K562 (cell line): ENCODE measurements at regions not wholly inside any gene's neighbourhood (a gene's known extent, or its start where the extent isn't known, plus 50 kb on each side); places are given as distances from the start of the nearest gene placed in this dataset.

Experiments
- ATAC-seq: fragments of 200-7000 bp; cut with Tn5 transposase; 3 replicates; pipeline ENCODE4 v1.9.1; 2020; ENCODE audit warnings: moderate library complexity
- BruUV-seq: library from RNA; stranded (reverse); fragments of 400-500 nt; replicated peaks from 2 replicates; lab custom pipeline; 2021; lab: Mats Ljungman, UMichigan
- CTCF ChIA-PET: fragments of 300-600 bp; formaldehyde crosslinking; extraction: SDS; loops from one replicate; lab custom pipeline; 2021; ENCODE audit warnings: low intra/inter-chr PET ratio; lab: Yijun Ruan, JAX
- POLR2A ChIA-PET: fragments of 300-600, 350-650 bp; sonication (Branson Sonifier 250); formaldehyde crosslinking; extraction: SDS; loops from one replicate; lab custom pipeline; 2021; ENCODE audit warnings: antibody characterized with exemption, inconsistent platforms; lab: Yijun Ruan, JAX
- DNase-seq, 4 experiments: peaks; one replicate each; pipeline versions ENCODE4 v3.0.0 to v3.0.0-alpha.2; 2011 to 2018; ENCODE audit warnings: low spot score in 3 of 4, mixed read lengths in 3 of 4; ENCODE audit errors: extremely low read depth in 1 of 4
- FAIRE-seq: peaks from 2 replicates; lab custom pipeline; 2011; peaks lifted over from hg19 to GRCh38; lab: Jason Lieb, UNC
- H2AFZ ChIP-seq: 2 replicates; pipeline ENCODE4 v1.6.0; 2011; ENCODE audit warnings: low read depth, low read length, control low read depth, inconsistent platforms
- H3K27ac ChIP-seq: fragments of 200-600 bp; 3 replicates; pipeline ENCODE4 v1.8.0; 2011; ENCODE audit warnings: low read depth, mild to moderate bottlenecking, control low read depth, inconsistent platforms, low read length, moderate library complexity, mixed read lengths; ENCODE audit errors: extremely low read depth
- H3K27me3 ChIP-seq, 2 experiments: fragments of 300-600 bp in 1 of 2; 2 replicates in 1 of 2; 3 replicates in 1 of 2; pipeline versions ENCODE4 v1.6.0 to v1.8.0; 2011; ENCODE audit warnings: inconsistent platforms in 2 of 2, low read length in 2 of 2, mild to moderate bottlenecking in 1 of 2, mixed read lengths in 1 of 2, moderate library complexity in 1 of 2; ENCODE audit not compliant: control insufficient read depth in 2 of 2, insufficient read depth in 2 of 2
- H3K36me3 ChIP-seq: fragments of 300-600 bp; 3 replicates; pipeline ENCODE4 v1.8.0; 2011; ENCODE audit warnings: mild to moderate bottlenecking, low read length, inconsistent platforms; ENCODE audit not compliant: control insufficient read depth, insufficient read depth
- H3K4me1 ChIP-seq, 2 experiments: fragments of 200-600 bp in 1 of 2; replicated peaks in 1 of 2; 2 replicates in 1 of 2; 3 replicates in 1 of 2; pipeline versions ENCODE4 v1.5.1 to v1.8.0; 2011; ENCODE audit warnings: inconsistent platforms in 2 of 2, low read length in 2 of 2, mild to moderate bottlenecking in 1 of 2, mixed read lengths in 1 of 2, moderate library complexity in 1 of 2; ENCODE audit not compliant: control insufficient read depth in 2 of 2, insufficient read depth in 2 of 2
- H3K4me2 ChIP-seq: 2 replicates; pipeline ENCODE4 v1.6.1; 2011; ENCODE audit warnings: low read length, control low read depth, inconsistent platforms, mixed read lengths; ENCODE audit not compliant: insufficient read depth
- H3K4me3 ChIP-seq: fragments of 200-600 bp; sonication (generic), shearing (Covaris generic); 2 replicates; pipeline ENCODE4 v1.5.1; 2016; ENCODE audit warnings: control low read depth, inconsistent platforms
- H3K79me2 ChIP-seq: fragments of 200-600 bp; 3 replicates; pipeline ENCODE4 v1.8.0; 2011; ENCODE audit warnings: low read length, inconsistent platforms; ENCODE audit not compliant: control insufficient read depth, insufficient read depth
- H3K9ac ChIP-seq, 2 experiments: 2 replicates each; pipeline versions ENCODE4 v1.6.0 to v1.6.1; 2011; ENCODE audit warnings: low read depth in 2 of 2, low read length in 2 of 2, control low read depth in 1 of 2, inconsistent platforms in 1 of 2, mild to moderate bottlenecking in 1 of 2, mixed read lengths in 1 of 2; ENCODE audit not compliant: insufficient read depth in 1 of 2
- H3K9me1 ChIP-seq: one replicate; pipeline ENCODE4 v1.6.0; 2011; ENCODE audit warnings: inconsistent platforms, mild to moderate bottlenecking, low read length, moderate library complexity; ENCODE audit not compliant: control insufficient read depth, insufficient read depth
- H3K9me3 ChIP-seq: replicated peaks from 2 replicates; pipeline ENCODE4 v1.5.1; 2011; ENCODE audit warnings: low read depth, low read length, inconsistent platforms; ENCODE audit not compliant: control insufficient read depth, insufficient read depth
- H4K20me1 ChIP-seq: replicated peaks from 2 replicates; pipeline ENCODE4 v1.6.1; 2011; ENCODE audit warnings: low read length, inconsistent platforms, mixed read lengths; ENCODE audit not compliant: control insufficient read depth, insufficient read depth
- GATAD2A ChIP-seq: fragments of 450-650 bp; IDR thresholded peaks from 2 replicates; pipeline ENCODE4 v1.6.1; 2017
- JUND ChIP-seq, 2 experiments: IDR thresholded peaks; 2 replicates in 1 of 2; 3 replicates in 1 of 2; pipeline ENCODE4 v1.6.1; 2011; ENCODE audit warnings: borderline replicate concordance in 2 of 2, low read depth in 2 of 2, low read length in 2 of 2, improper control_type of control experiment in 1 of 2, missing biosample characterization in 1 of 2, missing genetic modification characterization in 1 of 2, missing genetic modification reagents in 1 of 2
- LCOR ChIP-seq: sonication (generic); formaldehyde crosslinking; IDR thresholded peaks from 2 replicates; pipeline ENCODE4 v1.8.0; 2022; ENCODE audit warnings: mild to moderate bottlenecking, missing genetic modification reagents
- MCM3 ChIP-seq: fragments of 450-650 bp; IDR thresholded peaks from 2 replicates; pipeline ENCODE4 v1.6.1; 2016
- NFYB ChIP-seq: IDR thresholded peaks from 2 replicates; pipeline ENCODE4 v1.6.1; 2011; ENCODE audit warnings: mild to moderate bottlenecking, moderate library complexity; ENCODE audit not compliant: insufficient read length; ENCODE audit errors: extremely low read depth
- NR2C2 ChIP-seq, 2 experiments: fragments of 200-800 bp in 1 of 2; sonication (Bioruptor generic) in 1 of 2; sonication (generic) in 1 of 2; formaldehyde crosslinking in 1 of 2; IDR thresholded peaks; 2 replicates each; pipeline versions ENCODE4 v1.6.1 to v1.8.0; 2016 to 2022; ENCODE audit warnings: mild to moderate bottlenecking in 1 of 2, missing compliant biosample characterization in 1 of 2, missing genetic modification characterization in 1 of 2, missing genetic modification reagents in 1 of 2
- POLR3A ChIP-seq: IDR thresholded peaks from 2 replicates; pipeline ENCODE4 v1.6.1; 2011; ENCODE audit warnings: borderline replicate concordance, mild to moderate bottlenecking, moderate library complexity; ENCODE audit not compliant: insufficient read length, insufficient read depth; ENCODE audit errors: extremely low read depth
- SMAD2 ChIP-seq: fragments of 150-350 bp; IDR thresholded peaks from 2 replicates; pipeline ENCODE4 v1.6.1; 2014; ENCODE audit warnings: low read depth, mild to moderate bottlenecking, low read length
- TEAD2 ChIP-seq: fragments of 450-650 bp; IDR thresholded peaks from 2 replicates; pipeline ENCODE4 v1.6.1; 2016; ENCODE audit warnings: missing genetic modification characterization, control low read depth, missing compliant biosample characterization
- ZNF143 ChIP-seq: sonication (generic); formaldehyde crosslinking; IDR thresholded peaks from 2 replicates; pipeline ENCODE4 v1.9.0; 2022; ENCODE audit warnings: mild to moderate bottlenecking, missing genetic modification reagents
- ZNF507 ChIP-seq: conservative IDR thresholded peaks from 2 replicates; pipeline ENCODE4 v1.6.1; 2017; ENCODE audit warnings: missing genetic modification characterization, missing compliant biosample characterization
- ZSCAN32 ChIP-seq: fragments of 450-650 bp; formaldehyde crosslinking; IDR thresholded peaks from 2 replicates; pipeline ENCODE4 v1.4.0; 2020; ENCODE audit warnings: mild to moderate bottlenecking, moderate library complexity
- WGBS: fragments of 100-300 bp; shearing (Covaris generic); methylation state at CpG from one replicate; pipeline ENCODE4 v1.1.6; 2016; ENCODE audit warnings: low coverage, mixed read lengths; ENCODE audit not compliant: insufficient coverage; ENCODE audit errors: missing lambda C conversion rate; 5-methylcytosine and 5-hydroxymethylcytosine counted together
- in situ Hi-C: fragments of 300-500 bp; cut with MboI; formaldehyde crosslinking; loops from 4 replicates; pipeline ENCODE4 v1.15.0; 2018; ENCODE audit warnings: inconsistent platforms, mixed read lengths
- intact Hi-C: fragments of 100-400 bp; cut with micrococcal nuclease; formaldehyde crosslinking; loops from 2 replicates; pipeline ENCODE4 v1.14.2; 2022
- TF ChIP-seq, protein P1 (sequence below): IDR thresholded peaks from 3 replicates; pipeline ENCODE4 v1.6.1; 2011; ENCODE audit warnings: borderline replicate concordance, mild to moderate bottlenecking; ENCODE audit not compliant: insufficient read length, insufficient read depth

DNA sequence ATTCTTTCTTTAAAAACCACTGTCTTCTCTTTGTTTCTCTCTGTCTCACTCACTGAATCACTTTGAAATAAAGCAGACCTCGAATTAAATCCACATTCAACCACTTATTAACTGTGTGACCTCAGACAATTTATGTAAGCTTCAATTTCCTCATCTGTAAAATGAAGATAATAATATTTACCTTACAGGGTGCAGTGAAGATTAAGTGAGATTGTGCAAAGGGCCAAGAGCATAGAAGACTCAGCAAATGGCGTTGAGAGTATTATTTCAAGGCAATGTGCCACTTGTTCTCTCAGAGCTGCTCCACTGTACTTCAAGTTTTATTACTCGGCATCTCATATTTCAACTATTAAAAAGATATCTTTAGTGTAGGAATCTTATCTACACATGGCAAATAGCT is 454.2 kb upstream of the HNRNPA3 start:
- H3K79me2 ChIP-seq = no peaks in the 10 kb centered on the region
- H3K4me1 ChIP-seq = no peaks in the 10 kb centered on the region
- no peaks in the 10 kb centered on the region for H3K9me3 ChIP-seq
- no peak for FAIRE-seq
- 5% methylated on average over 3 of the region's 3 CpGs for WGBS
- POLR2A ChIA-PET = interaction anchor here (0.8 kb wide), 1 partner anchor 14 kb away, joined by 4 read pairs; no protein-coding TSS in a partner anchor
- no peak overlapping the region for H3K9ac ChIP-seq
- H4K20me1 ChIP-seq = no peaks in the 10 kb centered on the region
- in situ Hi-C loops = no loop called here
- TF ChIP-seq, protein P1, sequence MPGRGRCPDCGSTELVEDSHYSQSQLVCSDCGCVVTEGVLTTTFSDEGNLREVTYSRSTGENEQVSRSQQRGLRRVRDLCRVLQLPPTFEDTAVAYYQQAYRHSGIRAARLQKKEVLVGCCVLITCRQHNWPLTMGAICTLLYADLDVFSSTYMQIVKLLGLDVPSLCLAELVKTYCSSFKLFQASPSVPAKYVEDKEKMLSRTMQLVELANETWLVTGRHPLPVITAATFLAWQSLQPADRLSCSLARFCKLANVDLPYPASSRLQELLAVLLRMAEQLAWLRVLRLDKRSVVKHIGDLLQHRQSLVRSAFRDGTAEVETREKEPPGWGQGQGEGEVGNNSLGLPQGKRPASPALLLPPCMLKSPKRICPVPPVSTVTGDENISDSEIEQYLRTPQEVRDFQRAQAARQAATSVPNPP = no peak
- no TSS peak for BruUV-seq
- no peak overlapping the region for H3K4me3 ChIP-seq
- H3K4me2 ChIP-seq = no peak overlapping the region
- ATAC-seq = no peak
- H2AFZ ChIP-seq = no peak overlapping the region
- H3K9me1 ChIP-seq = no peaks in the 10 kb centered on the region
- no peak overlapping the region for H3K27ac ChIP-seq
- H3K27me3 ChIP-seq = peaks cover 0 to 3% of the 10 kb centered on the region in 2 experiments; a peak in 2 of 5 replicates
- intact Hi-C loops = no loop called here
- no peak for DNase-seq
- CTCF ChIA-PET = no interaction called here
- H3K36me3 ChIP-seq = no peaks in the 10 kb centered on the region

DNA sequence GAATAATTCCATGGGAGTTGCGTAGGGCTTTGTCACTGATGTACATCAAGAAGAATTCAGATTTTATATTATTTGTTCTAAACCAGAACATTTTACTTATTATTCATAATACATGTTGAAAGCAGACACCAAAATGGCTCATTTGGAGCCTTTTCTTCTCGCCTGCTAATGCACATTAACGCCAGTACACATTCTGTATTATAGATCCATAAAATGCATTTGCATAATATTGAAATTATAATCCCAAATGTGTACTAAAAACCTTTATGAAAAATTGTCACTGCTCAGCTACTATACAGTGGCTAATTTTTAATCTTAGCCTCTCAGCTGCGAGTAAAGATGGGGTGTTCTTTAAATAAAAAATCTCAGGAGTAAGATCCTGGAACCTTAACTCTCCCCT is 452.2 kb upstream of the HNRNPA3 start:
- H3K4me1 ChIP-seq = no peaks in the 10 kb centered on the region
- no peaks in the 10 kb centered on the region for H3K9me1 ChIP-seq
- DNase-seq (no peak), FAIRE-seq (no peak), ATAC-seq (no peak)
- H3K27me3 ChIP-seq = peaks cover 0 to 4% of the 10 kb centered on the region in 2 experiments; a peak in 1 of 5 replicates
- no peak overlapping the region for H3K9ac ChIP-seq
- H4K20me1 ChIP-seq = no peaks in the 10 kb centered on the region
- no peak overlapping the region for H2AFZ ChIP-seq
- intact Hi-C loops = no loop called here
- no peaks in the 10 kb centered on the region for H3K79me2 ChIP-seq
- no TSS peak for BruUV-seq
- in situ Hi-C loops = no loop called here
- no peaks in the 10 kb centered on the region for H3K9me3 ChIP-seq
- ChIA-PET CTCF (no interaction called here), POLR2A (interaction anchor here (0.7 kb wide), 1 partner anchor 994 kb away, joined by 4 read pairs; no protein-coding TSS in a partner anchor)
- H3K4me2 ChIP-seq = no peak overlapping the region
- H3K4me3 ChIP-seq = no peak overlapping the region
- no peaks in the 10 kb centered on the region for H3K36me3 ChIP-seq
- WGBS = 0% methylated on average over 4 of the region's 4 CpGs
- no peak overlapping the region for H3K27ac ChIP-seq
- no peak for TF ChIP-seq LCOR (CRISPR knock-in tag)
- TF ChIP-seq ZNF507 (tag) = no peak
- TF ChIP-seq NFYB = no peak
- TF ChIP-seq GATAD2A = no peak
- no peak for TF ChIP-seq POLR3A
- no peak for TF ChIP-seq NR2C2 (CRISPR knock-in tag; IDR thresholded peaks at IDR 0.05)
- TF ChIP-seq NR2C2 (tag; IDR thresholded peaks at IDR 0.05) = no peak
- TF ChIP-seq ZNF143 = no peak
- no peak for TF ChIP-seq MCM3
- no peak for TF ChIP-seq SMAD2
- TF ChIP-seq ZSCAN32 (CRISPR knock-in tag) = no peak
- TF ChIP-seq JUND (IDR thresholded peaks at IDR 0.05; ENCODE audit: borderline replicate concordance, low read depth, low read length) = no peak
- no peak for TF ChIP-seq JUND (tag; IDR thresholded peaks at IDR 0.05; ENCODE audit: borderline replicate concordance, low read depth, low read length)
- TF ChIP-seq TEAD2 = no peak
